ENCODE measurements at regions not wholly inside any gene's neighbourhood (a gene's known extent, or its start where the extent isn't known, plus 50 kb on each side); places are given as distances from the start of the nearest gene placed in this dataset.

DNA sequence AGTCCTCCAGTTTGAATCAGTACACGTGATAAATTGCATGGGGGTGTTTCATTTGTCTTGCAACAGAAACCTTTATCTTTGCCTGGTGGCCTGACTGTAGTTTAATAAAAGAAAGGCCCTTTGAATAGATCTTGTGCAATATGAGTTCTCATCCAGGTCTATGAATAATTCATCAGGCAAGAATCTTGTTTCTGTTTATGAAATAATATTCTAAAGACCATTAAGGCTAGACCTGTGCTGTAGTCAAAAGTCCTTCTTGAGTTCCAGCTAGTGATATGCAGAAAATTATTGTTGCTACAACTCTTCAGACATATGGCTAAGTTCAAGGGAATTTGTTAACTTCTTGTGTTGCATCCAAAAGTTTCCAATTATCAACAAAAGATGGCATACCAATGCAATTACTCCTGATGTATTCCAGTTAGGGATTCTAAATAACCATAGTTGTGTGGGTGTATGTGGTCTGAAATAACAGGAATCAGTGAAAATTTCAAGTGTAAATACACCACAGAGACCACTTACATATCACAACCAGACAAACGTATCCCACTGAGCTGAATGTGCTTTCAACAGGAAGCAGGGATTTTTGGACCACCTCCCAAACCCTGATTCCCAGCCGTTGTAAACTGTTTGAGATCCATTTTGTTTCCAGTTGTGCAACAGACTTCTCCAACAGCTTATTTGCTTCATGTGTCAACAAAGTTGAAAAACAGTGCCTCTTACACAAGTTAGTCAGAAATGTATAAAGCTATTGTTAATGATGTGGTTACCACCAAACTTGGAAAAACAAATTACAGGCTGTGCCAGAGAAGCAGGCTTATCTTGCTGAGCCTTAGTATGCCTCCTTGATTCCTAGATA is 54.7 kb upstream of the BICC1 start:
- TF ChIP-seq, protein P1, sequence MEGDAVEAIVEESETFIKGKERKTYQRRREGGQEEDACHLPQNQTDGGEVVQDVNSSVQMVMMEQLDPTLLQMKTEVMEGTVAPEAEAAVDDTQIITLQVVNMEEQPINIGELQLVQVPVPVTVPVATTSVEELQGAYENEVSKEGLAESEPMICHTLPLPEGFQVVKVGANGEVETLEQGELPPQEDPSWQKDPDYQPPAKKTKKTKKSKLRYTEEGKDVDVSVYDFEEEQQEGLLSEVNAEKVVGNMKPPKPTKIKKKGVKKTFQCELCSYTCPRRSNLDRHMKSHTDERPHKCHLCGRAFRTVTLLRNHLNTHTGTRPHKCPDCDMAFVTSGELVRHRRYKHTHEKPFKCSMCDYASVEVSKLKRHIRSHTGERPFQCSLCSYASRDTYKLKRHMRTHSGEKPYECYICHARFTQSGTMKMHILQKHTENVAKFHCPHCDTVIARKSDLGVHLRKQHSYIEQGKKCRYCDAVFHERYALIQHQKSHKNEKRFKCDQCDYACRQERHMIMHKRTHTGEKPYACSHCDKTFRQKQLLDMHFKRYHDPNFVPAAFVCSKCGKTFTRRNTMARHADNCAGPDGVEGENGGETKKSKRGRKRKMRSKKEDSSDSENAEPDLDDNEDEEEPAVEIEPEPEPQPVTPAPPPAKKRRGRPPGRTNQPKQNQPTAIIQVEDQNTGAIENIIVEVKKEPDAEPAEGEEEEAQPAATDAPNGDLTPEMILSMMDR (IDR thresholded peaks at IDR 0.05): no peak
- no peak for TF ChIP-seq POLR2A (IDR thresholded peaks at IDR 0.05)

All from lower leg skin (tissue), 3 donors.